Right lobe of liver (tissue), 4 donors: ENCODE measurements at regions not wholly inside any gene's neighbourhood (a gene's known extent, or its start where the extent isn't known, plus 50 kb on each side); places are given as distances from the start of the nearest gene placed in this dataset.

Source experiments
- POLR2A ChIP-seq: fragments of 450-650 bp; IDR thresholded peaks from one replicate; pipeline ENCODE4 v1.6.1; 2017; ENCODE audit warnings: antibody characterized with exemption, mild to moderate bottlenecking
- TF ChIP-seq, protein P1 (sequence below), 4 donors: fragments of 200-600 bp in 3 of 4; fragments of 450-650 bp in 1 of 4; IDR thresholded peaks; one replicate each; pipeline versions ENCODE4 v1.5.1 to v1.8.0; 2016 to 2022; ENCODE audit warnings: antibody characterized with exemption in 4 of 4, mild to moderate bottlenecking in 2 of 4
- donor health status: DM: no; HTN: no; CAD: no.
- donor health status: DM: no; HTN: no; CAD: no.
- donor health status: DM: no; HTN: yes; CAD: no.

GRCh38 chr14:100399052-100399849 is 76.1 kb downstream of the SLC25A47 start:
- TF ChIP-seq, protein P1, sequence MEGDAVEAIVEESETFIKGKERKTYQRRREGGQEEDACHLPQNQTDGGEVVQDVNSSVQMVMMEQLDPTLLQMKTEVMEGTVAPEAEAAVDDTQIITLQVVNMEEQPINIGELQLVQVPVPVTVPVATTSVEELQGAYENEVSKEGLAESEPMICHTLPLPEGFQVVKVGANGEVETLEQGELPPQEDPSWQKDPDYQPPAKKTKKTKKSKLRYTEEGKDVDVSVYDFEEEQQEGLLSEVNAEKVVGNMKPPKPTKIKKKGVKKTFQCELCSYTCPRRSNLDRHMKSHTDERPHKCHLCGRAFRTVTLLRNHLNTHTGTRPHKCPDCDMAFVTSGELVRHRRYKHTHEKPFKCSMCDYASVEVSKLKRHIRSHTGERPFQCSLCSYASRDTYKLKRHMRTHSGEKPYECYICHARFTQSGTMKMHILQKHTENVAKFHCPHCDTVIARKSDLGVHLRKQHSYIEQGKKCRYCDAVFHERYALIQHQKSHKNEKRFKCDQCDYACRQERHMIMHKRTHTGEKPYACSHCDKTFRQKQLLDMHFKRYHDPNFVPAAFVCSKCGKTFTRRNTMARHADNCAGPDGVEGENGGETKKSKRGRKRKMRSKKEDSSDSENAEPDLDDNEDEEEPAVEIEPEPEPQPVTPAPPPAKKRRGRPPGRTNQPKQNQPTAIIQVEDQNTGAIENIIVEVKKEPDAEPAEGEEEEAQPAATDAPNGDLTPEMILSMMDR (IDR thresholded peaks at IDR 0.05), result no peak
- TF ChIP-seq POLR2A, result no peak
